CD14-positive monocyte (primary cell): ENCODE measurements at regions not wholly inside any gene's neighbourhood (a gene's known extent, or its start where the extent isn't known, plus 50 kb on each side); places are given as distances from the start of the nearest gene placed in this dataset.

Source experiments
- DNase-seq, 3 donors: peaks; one replicate each; pipeline ENCODE4 v3.0.0-alpha.2; 2011 to 2022
- H2AFZ ChIP-seq: 2 replicates; pipeline ENCODE4 v1.6.0; 2012; ENCODE audit warnings: mild to moderate bottlenecking, low read depth, low read length, inconsistent platforms; ENCODE audit not compliant: insufficient read depth, poor library complexity, severe bottlenecking
- H3K27ac ChIP-seq, 2 donors: 1 replicate in 1 of 2; 2 replicates in 1 of 2; pipeline ENCODE4 v1.5.1; 2012 to 2013; ENCODE audit warnings: low read length in 2 of 2, control low read depth in 1 of 2, inconsistent platforms in 1 of 2, low read depth in 1 of 2, mild to moderate bottlenecking in 1 of 2
- H3K27me3 ChIP-seq, 2 donors: one replicate each; pipeline versions ENCODE4 v1.6.0 to v1.6.1; 2011 to 2013; ENCODE audit warnings: low read length in 2 of 2; ENCODE audit not compliant: control insufficient read depth in 2 of 2, insufficient read depth in 2 of 2
- H3K36me3 ChIP-seq, 2 donors: replicated peaks in 1 of 2; 1 replicate in 1 of 2; 2 replicates in 1 of 2; pipeline versions ENCODE4 v1.5.1 to v1.6.1; 2012 to 2013; ENCODE audit warnings: low read length in 2 of 2, control low read depth in 1 of 2, inconsistent platforms in 1 of 2, mild to moderate bottlenecking in 1 of 2; ENCODE audit not compliant: insufficient read depth in 2 of 2, control insufficient read depth in 1 of 2
- H3K4me1 ChIP-seq, 2 donors: 1 replicate in 1 of 2; 2 replicates in 1 of 2; pipeline versions ENCODE4 v1.5.1 to v1.6.1; 2012 to 2013; ENCODE audit warnings: low read length in 2 of 2, control low read depth in 1 of 2, inconsistent platforms in 1 of 2, mild to moderate bottlenecking in 1 of 2, moderate library complexity in 1 of 2; ENCODE audit not compliant: insufficient read depth in 2 of 2, control insufficient read depth in 1 of 2
- H3K4me2 ChIP-seq: replicated peaks from 2 replicates; pipeline ENCODE3; 2012; ENCODE audit warnings: low read length, moderate library complexity, mild to moderate bottlenecking; ENCODE audit not compliant: poor library complexity, severe bottlenecking; ENCODE audit errors: extremely low read depth
- H3K4me3 ChIP-seq, 3 experiments: fragments of 200-600 bp in 1 of 3; sonication (generic) in 1 of 3; replicated peaks in 1 of 3; 1 replicate in 2 of 3; 2 replicates in 1 of 3; pipeline ENCODE4 v1.5.1; 2011 to 2013; ENCODE audit warnings: low read length in 3 of 3, mild to moderate bottlenecking in 3 of 3, control low read depth in 2 of 3, low read depth in 2 of 3, inconsistent platforms in 1 of 3, moderate library complexity in 1 of 3
- H3K79me2 ChIP-seq: 2 replicates; pipeline ENCODE4 v1.6.0; 2012; ENCODE audit warnings: mild to moderate bottlenecking, control low read depth, inconsistent platforms, low read length, moderate library complexity; ENCODE audit not compliant: insufficient read depth
- H3K9ac ChIP-seq: 2 replicates; pipeline ENCODE4 v1.6.0; 2017; ENCODE audit warnings: low read length, mild to moderate bottlenecking; ENCODE audit not compliant: insufficient read depth, poor library complexity, severe bottlenecking
- H3K9me3 ChIP-seq, 2 donors: replicated peaks in 1 of 2; 1 replicate in 1 of 2; 2 replicates in 1 of 2; pipeline versions ENCODE4 v1.5.1 to v1.6.1; 2012 to 2013; ENCODE audit warnings: low read length in 2 of 2, control low read depth in 1 of 2; ENCODE audit not compliant: control insufficient read depth in 1 of 2, insufficient read depth in 1 of 2
- H4K20me1 ChIP-seq: 2 replicates; pipeline ENCODE4 v1.6.0; 2012; ENCODE audit warnings: mild to moderate bottlenecking, low read length, control low read depth, moderate library complexity; ENCODE audit not compliant: insufficient read depth
- H3K27ac Mint-ChIP-seq, 7 donors: one replicate each; pipeline ENCODE4 v1.8.0; 2020; ENCODE audit warnings: mild to moderate bottlenecking in 7 of 7, mixed read lengths in 7 of 7, moderate library complexity in 6 of 7, inconsistent platforms in 2 of 7
- H3K27me3 Mint-ChIP-seq, 3 donors: one replicate each; pipeline ENCODE4 v1.8.0; 2021 to 2022; ENCODE audit warnings: low read depth in 3 of 3, mild to moderate bottlenecking in 3 of 3, mixed read lengths in 3 of 3, moderate library complexity in 3 of 3, inconsistent platforms in 1 of 3
- H3K36me3 Mint-ChIP-seq, 2 donors: one replicate each; pipeline ENCODE4 v1.8.0; 2020; ENCODE audit warnings: mixed read lengths in 2 of 2, inconsistent platforms in 1 of 2, mild to moderate bottlenecking in 1 of 2
- H3K4me1 Mint-ChIP-seq: one replicate; pipeline ENCODE4 v1.8.0; 2020; ENCODE audit warnings: mild to moderate bottlenecking, mixed read lengths
- H3K4me3 Mint-ChIP-seq, 2 donors: one replicate each; pipeline ENCODE4 v1.8.0; 2020; ENCODE audit warnings: mild to moderate bottlenecking in 2 of 2, mixed read lengths in 2 of 2, moderate library complexity in 1 of 2
- H3K9me3 Mint-ChIP-seq, 7 donors: one replicate each; pipeline ENCODE4 v1.8.0; 2020 to 2022; ENCODE audit warnings: mixed read lengths in 7 of 7, mild to moderate bottlenecking in 6 of 7, moderate library complexity in 6 of 7, inconsistent platforms in 2 of 7
- CTCF ChIP-seq: fragments of 200-600 bp; IDR thresholded peaks from one replicate; pipeline ENCODE4 v1.8.0; 2022; ENCODE audit warnings: antibody characterized with exemption, mild to moderate bottlenecking
- WGBS: methylation state at CpG from one replicate; pipeline ENCODE4 v1.1.5; 2013; ENCODE audit warnings: missing lambda C conversion rate; ENCODE audit not compliant: insufficient coverage; 5-methylcytosine and 5-hydroxymethylcytosine counted together
- intact Hi-C, 2 donors: fragments of 100-400 bp; cut with micrococcal nuclease; formaldehyde crosslinking; loops; one replicate each; pipeline versions ENCODE4 v1.15.0 to v1.15.1; 2023

GRCh38 chr3:110846971-110847370 lies 224.6 kb upstream of the NECTIN3 start:
- Mint-ChIP-seq H3K27me3 (peaks cover 0 to 3% (median 2%) of the 10 kb centered on the region in 3 donors), H3K27ac (no peak overlapping the region), H3K9me3 (peaks cover 0 to 9% (median 7%) of the 10 kb centered on the region in 7 donors), H3K36me3 (no peaks in the 10 kb centered on the region), H3K4me1 (no peaks in the 10 kb centered on the region), H3K4me3 (no peak overlapping the region)
- no peaks in the 10 kb centered on the region for H3K79me2 ChIP-seq
- H3K4me2 ChIP-seq: no peak overlapping the region
- H3K9ac ChIP-seq: no peak overlapping the region
- no peak overlapping the region for H3K27ac ChIP-seq
- no peak for DNase-seq
- no peaks in the 10 kb centered on the region for H3K36me3 ChIP-seq
- H3K27me3 ChIP-seq: no peaks in the 10 kb centered on the region
- 62% methylated on average over 3 of the region's 3 CpGs for WGBS
- no peaks in the 10 kb centered on the region for H3K4me1 ChIP-seq
- intact Hi-C loops: no loop called here
- H3K9me3 ChIP-seq: no peaks in the 10 kb centered on the region
- TF ChIP-seq CTCF: no peak
- H4K20me1 ChIP-seq: no peaks in the 10 kb centered on the region
- H3K4me3 ChIP-seq: no peak overlapping the region
- H2AFZ ChIP-seq: no peak overlapping the region

GRCh38 chr3:110849064-110849463 lies 222.6 kb upstream of the NECTIN3 start:
- Mint-ChIP-seq H3K27me3 (peaks cover 0 to 3% (median 2%) of the 10 kb centered on the region in 3 donors), H3K27ac (no peak overlapping the region), H3K9me3 (peaks cover 0 to 8% (median 4%) of the 10 kb centered on the region in 7 donors), H3K36me3 (no peaks in the 10 kb centered on the region), H3K4me1 (no peaks in the 10 kb centered on the region), H3K4me3 (no peak overlapping the region)
- WGBS: no CpG with 5 or more reads among the region's 2 CpGs
- H3K4me1 ChIP-seq: no peaks in the 10 kb centered on the region
- no peak overlapping the region for H2AFZ ChIP-seq
- no peak overlapping the region for H3K27ac ChIP-seq
- H3K4me3 ChIP-seq: no peak overlapping the region
- no peaks in the 10 kb centered on the region for H3K27me3 ChIP-seq
- intact Hi-C loops: no loop called here
- H3K4me2 ChIP-seq: no peak overlapping the region
- H3K79me2 ChIP-seq: no peaks in the 10 kb centered on the region
- H3K9ac ChIP-seq: no peak overlapping the region
- H4K20me1 ChIP-seq: no peaks in the 10 kb centered on the region
- no peak for TF ChIP-seq CTCF
- H3K36me3 ChIP-seq: no peaks in the 10 kb centered on the region
- H3K9me3 ChIP-seq: no peaks in the 10 kb centered on the region
- no peak for DNase-seq
